ENCODE measurements at regions not wholly inside any gene's neighbourhood (a gene's known extent, or its start where the extent isn't known, plus 50 kb on each side); places are given as distances from the start of the nearest gene placed in this dataset.

GRCh38 chr2:14756122-14756541 is 123.6 kb downstream of the LRATD1 start:
- DNase-seq = no peak
- CTCF ChIA-PET = no interaction called here
- TF ChIP-seq CTCF (IDR thresholded peaks at IDR 0.05) = no peak
- Mint-ChIP-seq H3K4me3 (no peak overlapping the region), H3K36me3 (ENCODE audit: low read depth) (no peaks in the 10 kb centered on the region), H3K4me1 (ENCODE audit: low read depth) (no peaks in the 10 kb centered on the region), H3K9me3 (no peaks in the 10 kb centered on the region), H3K27ac (no peak overlapping the region), H3K27me3 (peaks cover 1% of the 10 kb centered on the region)
- ATAC-seq = no peak
- intact Hi-C loops (cut with micrococcal nuclease) = no loop called here
- POLR2A ChIA-PET = no interaction called here

GRCh38 chr2:14756981-14757657 is 124.6 kb downstream of the LRATD1 start:
- ATAC-seq = no peak
- Mint-ChIP-seq H3K27ac (no peak overlapping the region), H3K4me3 (no peak overlapping the region), H3K27me3 (peaks cover 1% of the 10 kb centered on the region), H3K4me1 (ENCODE audit: low read depth) (no peaks in the 10 kb centered on the region), H3K36me3 (ENCODE audit: low read depth) (no peaks in the 10 kb centered on the region), H3K9me3 (no peaks in the 10 kb centered on the region)
- intact Hi-C loops (cut with micrococcal nuclease) = no loop called here
- CTCF ChIA-PET = no interaction called here
- POLR2A ChIA-PET = no interaction called here
- no peak for DNase-seq
- no peak for TF ChIP-seq CTCF (IDR thresholded peaks at IDR 0.05)

GRCh38 chr2:14759082-14759481 is 126.6 kb downstream of the LRATD1 start:
- CTCF ChIA-PET = no interaction called here

GRCh38 chr2:14760169-14760568 is 127.7 kb downstream of the LRATD1 start:
- no peak overlapping the region for H3K27ac Mint-ChIP-seq
- no peaks in the 10 kb centered on the region for H3K9me3 Mint-ChIP-seq
- intact Hi-C loops (cut with micrococcal nuclease) = no loop called here
- H3K27me3 Mint-ChIP-seq = no peaks in the 10 kb centered on the region
- ChIA-PET POLR2A (no interaction called here), CTCF (no interaction called here)
- DNase-seq = no peak
- no peak overlapping the region for H3K4me3 Mint-ChIP-seq
- H3K36me3 Mint-ChIP-seq (ENCODE audit: low read depth) = no peaks in the 10 kb centered on the region
- no peak for TF ChIP-seq CTCF (IDR thresholded peaks at IDR 0.05)
- ATAC-seq = no peak
- H3K4me1 Mint-ChIP-seq (ENCODE audit: low read depth) = no peaks in the 10 kb centered on the region

More at GRCh38 chr2:14759082-14759481, 126.6 kb downstream of the LRATD1 start:
- H3K36me3 Mint-ChIP-seq (ENCODE audit: low read depth) = no peaks in the 10 kb centered on the region
- intact Hi-C loops (cut with micrococcal nuclease) = no loop called here
- H3K27ac Mint-ChIP-seq = no peak overlapping the region
- no peak for TF ChIP-seq CTCF (IDR thresholded peaks at IDR 0.05)
- H3K9me3 Mint-ChIP-seq = no peaks in the 10 kb centered on the region
- ATAC-seq = no peak
- no peak for DNase-seq
- H3K4me1 Mint-ChIP-seq (ENCODE audit: low read depth) = no peaks in the 10 kb centered on the region
- no peak overlapping the region for H3K4me3 Mint-ChIP-seq
- POLR2A ChIA-PET = no interaction called here
- H3K27me3 Mint-ChIP-seq = no peaks in the 10 kb centered on the region

- intact Hi-C loops (cut with micrococcal nuclease) = no loop called here
- no peak overlapping the region for H3K27ac Mint-ChIP-seq
- H3K4me3 Mint-ChIP-seq = no peak overlapping the region
These were observed 128.6 kb downstream of the LRATD1 start for GRCh38 chr2:14761118-14761517.

More at GRCh38 chr2:14761118-14761517, 128.6 kb downstream of the LRATD1 start:
- ChIA-PET CTCF (no interaction called here), POLR2A (no interaction called here)
- TF ChIP-seq CTCF (IDR thresholded peaks at IDR 0.05) = no peak
- Mint-ChIP-seq H3K9me3 (no peaks in the 10 kb centered on the region), H3K4me1 (ENCODE audit: low read depth) (no peaks in the 10 kb centered on the region), H3K27me3 (no peaks in the 10 kb centered on the region), H3K36me3 (ENCODE audit: low read depth) (no peaks in the 10 kb centered on the region)
- DNase-seq (no peak), ATAC-seq (no peak)
